CD4-positive, alpha-beta T cell treated with Interleukin-17A for 4 hours (primary cell): ENCODE measurements at regions not wholly inside any gene's neighbourhood (a gene's known extent, or its start where the extent isn't known, plus 50 kb on each side); places are given as distances from the start of the nearest gene placed in this dataset.
"Not testable (repeated sequence)": the region's sequence is repeated elsewhere in the genome, so short reads cannot be mapped to it uniquely, and the experiment has no call there.

ENCODE experiments used
- DNase-seq: peaks from one replicate; pipeline ENCODE4 v3.0.0-alpha.2; 2020; ENCODE audit warnings: mixed read lengths

DNA sequence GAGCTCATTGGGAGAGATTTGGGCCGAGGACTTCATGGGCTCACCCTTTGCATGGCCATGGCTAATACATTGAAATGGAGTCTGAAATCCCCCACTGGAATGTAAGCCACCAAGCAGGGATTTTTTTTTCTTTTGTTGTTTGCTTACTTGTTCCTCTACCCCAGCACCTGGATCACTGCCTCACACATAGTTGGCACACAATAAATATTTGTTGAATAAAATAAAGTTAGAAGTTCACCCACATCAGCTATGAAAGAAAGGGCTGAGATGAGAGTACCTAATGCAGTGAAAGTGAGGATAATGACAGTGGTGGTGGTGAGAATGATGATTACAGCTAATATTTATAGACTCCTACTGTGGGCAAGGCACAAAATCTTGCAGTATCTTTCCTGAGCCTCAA lies 98.1 kb upstream of the ANXA1 start:
- no peak for DNase-seq

DNA sequence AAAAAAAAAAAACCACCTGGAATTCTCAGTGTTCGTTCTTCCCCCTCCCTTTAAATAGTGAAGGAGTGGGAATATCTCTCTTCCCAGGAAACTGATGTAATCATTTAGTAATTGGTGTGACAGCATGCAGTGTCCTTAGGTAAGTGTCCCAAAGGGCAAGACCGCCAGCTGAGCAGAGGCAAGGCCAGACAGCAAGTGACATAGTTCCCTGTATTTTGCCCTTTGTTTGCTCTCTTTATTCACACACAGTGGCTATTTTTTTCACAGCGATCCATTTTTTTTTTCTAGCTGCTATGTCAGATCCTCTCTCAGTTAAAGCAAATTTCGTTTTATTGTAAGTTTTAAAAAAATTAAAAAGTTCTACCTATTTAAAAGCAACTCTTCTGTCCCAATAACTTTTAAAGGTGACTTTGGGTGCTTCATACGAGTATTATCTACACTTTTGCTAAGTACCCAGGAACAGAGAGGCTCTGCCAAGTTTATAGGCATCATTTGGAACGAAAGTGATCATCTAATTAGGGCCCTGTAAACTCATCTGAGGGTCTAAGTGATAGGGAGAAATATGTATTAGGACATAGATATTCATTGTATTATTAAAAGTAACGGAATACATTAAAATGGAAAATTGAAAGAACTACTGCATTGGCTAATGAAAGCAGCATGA lies 98.2 kb upstream of the ALDH1A1 start:
- DNase-seq, result no peak

DNA sequence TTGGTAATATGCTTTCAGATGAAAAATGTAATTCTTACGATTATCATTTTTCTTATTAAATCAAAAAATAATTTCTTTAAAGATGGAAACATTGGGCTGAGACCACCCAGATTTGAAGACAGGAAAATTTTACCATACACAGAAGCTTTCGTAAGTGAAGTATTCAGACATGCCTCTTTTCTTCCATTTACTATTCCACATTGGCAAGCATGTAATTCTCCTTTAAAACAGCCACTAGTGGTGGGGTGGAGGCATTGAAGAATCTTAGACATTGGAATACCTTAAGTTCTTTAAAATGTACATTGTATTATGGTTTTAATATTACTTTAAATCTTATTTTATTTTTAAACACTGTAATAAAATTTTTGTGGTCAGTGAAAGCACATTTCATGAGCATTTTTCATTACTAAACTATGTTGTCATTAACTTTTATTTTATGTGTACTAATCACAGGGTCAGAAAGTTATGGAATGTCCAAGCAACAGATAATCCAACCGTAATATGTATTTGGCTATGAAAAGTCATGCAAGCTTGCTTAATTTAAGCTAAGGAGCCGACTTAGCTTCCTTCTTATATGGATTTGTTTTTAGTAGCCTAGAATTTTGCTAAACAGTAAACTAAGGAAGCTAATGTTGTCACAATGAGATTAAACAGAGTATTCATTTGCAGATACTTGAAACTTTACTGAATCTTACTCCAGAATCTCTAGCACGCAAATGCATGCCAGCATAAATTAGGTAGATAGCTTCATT lies 97.4 kb upstream of the ALDH1A1 start:
- no peak for DNase-seq

DNA sequence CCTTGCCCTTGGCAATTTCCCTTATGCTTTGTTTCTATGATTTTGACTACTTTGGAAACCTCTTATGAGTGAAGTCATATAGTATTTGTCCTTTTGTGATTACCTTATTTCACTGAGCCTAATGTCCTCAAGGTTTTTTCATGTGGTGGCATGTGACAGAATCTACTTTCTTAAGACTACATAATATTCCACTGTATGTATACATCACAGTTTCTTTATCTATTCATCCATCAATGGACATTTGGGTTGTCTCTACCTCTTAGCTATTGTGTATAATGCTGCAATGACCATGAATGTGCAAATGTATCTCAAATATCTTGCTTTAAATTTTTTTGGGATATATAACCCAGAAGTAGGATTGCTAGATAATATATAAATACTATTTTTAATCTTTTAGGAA lies 96.4 kb upstream of the ALDH1A1 start:
- DNase-seq, result no peak

DNA sequence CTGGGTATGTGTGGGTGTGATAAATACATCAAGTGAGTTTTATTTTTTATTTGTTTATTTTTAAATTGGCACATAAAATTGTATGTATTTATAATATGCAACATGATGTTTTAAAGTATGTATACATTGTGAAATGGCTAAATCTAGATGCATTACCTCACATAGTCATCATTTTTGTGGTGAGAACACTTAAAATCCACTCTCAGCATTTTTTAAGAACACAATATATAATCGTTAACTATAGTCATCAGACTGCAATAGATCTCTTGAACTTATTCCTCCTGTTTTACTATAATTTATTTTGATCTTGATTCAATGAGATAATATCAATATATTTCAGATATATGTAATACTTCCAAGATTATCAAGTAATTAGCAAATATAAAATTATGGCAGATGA lies 93.9 kb upstream of the ALDH1A1 start:
- no peak for DNase-seq

DNA sequence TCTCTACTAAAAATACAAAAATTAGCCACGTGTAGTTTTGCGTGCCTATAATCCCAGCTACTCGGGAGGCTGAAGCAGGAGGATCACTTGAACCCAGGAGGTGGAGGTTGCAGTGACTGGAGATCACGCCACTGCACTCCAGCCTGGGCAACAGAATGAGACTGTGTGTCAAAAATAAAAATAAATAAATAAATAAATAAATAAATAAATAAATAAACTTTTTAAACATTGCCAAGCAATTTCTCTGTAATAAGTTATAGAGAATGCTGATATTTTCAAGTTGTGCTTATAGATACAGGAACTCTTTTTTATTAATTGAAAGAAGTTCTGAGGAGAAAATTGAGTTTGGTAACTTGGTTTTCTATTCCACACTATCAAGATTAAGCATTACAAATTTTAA lies 91.9 kb upstream of the ALDH1A1 start:
- not testable (repeated sequence) for DNase-seq

DNA sequence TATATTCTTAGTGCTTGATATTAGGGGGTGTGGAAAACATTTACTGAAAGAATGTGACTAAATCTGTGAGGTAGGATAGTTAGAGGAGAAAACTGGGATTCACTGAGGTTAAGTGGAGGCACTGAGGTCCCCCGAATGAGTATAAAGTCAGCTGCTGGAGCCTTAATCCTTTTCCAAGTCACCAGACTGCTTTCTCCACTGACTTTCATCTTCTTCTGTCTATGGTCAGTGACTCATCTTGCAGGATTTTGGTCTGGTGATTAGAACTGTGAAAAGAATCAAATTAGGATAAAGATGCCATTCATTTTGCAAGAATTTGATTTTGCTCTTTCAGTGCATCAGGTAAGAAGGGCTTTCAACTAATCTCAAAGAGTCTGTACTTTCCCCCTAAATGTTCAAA lies 89.3 kb upstream of the ALDH1A1 start:
- DNase-seq, result no peak

DNA sequence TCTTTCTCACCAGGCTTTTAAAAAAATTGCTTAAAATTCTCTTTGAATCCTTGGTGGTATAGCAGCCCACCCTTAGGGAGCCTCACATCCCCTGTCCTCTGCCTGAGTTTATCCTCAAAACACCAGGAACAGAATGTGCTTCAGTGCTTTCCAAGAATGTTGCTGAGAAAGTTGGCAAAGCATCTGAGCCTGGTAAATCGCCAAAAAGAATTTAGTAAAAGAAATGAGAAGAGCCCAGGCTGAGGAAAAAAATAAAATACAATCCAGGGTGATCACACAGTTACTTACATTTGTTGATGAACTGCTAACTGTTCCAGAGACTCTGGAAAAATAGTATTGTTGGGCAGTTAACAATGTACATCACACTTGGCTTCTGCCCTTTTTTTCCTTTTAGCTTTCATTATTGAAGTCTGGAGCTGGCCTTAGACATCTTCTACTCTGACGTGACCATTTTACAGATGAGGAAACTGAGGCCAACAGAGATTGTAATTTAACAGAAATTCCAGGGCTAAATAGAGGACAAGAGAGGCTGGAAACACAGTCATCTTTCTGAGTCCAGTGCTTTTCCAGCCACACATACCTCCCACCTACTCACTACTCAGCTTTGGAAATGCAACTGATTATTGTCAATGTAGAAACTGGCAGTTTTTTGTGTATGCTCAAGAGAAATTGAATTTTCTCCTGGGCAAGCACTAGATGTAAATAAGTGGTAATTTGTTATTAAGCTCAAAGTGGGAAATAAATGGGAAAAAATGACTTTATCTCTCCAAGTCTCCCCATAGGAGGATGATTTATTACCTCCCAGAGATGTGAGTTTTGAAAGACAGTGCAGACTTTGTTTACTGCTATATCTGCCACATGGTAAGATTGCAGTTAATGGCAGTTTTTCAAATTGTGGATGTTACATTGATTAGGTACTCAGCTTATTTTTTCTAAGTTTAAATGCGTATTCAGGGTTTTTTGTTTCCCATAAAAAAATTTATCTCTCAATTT lies 86.7 kb upstream of the ALDH1A1 start:
- no peak for DNase-seq

DNA sequence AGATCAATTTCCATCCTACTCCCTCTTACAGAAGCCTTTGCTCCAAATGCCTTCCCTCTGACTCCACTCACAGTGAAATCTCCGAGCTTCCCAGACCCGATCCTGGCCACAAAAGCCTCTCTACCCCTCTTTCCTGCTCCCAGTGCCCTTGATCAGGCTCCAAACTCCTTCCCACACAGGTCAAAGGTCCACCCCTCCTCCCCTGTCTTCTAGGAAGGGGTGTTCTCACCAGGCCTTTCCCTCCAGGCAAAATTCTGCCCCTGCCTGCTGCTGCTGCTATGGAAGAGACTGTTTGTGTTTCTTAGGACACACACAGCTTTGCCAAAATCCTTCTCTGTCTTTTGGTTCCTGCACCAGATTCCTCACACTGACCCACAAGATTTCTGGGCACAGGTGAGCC lies 85.8 kb upstream of the ALDH1A1 start:
- no peak for DNase-seq

DNA sequence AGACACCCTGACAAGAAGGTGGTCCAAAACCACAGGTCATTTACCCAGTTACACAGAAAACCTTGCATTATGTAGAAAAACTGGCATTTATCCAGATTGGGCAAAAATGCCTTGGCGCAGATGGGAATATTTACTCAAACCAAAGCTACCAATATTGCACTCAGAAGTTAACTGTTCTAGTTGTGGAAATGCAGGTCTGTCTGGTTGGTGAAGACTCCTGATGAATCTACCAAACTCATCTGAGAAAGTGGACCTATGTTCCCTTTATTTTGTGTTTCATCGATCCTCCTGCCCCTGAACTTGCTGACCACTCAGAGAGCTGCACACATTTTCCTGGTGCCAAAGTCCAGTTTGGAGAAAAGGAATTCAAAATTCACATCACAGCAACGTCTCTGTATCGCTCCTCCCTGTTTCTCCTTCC lies 85.2 kb upstream of the ALDH1A1 start:
- DNase-seq, result no peak

DNA sequence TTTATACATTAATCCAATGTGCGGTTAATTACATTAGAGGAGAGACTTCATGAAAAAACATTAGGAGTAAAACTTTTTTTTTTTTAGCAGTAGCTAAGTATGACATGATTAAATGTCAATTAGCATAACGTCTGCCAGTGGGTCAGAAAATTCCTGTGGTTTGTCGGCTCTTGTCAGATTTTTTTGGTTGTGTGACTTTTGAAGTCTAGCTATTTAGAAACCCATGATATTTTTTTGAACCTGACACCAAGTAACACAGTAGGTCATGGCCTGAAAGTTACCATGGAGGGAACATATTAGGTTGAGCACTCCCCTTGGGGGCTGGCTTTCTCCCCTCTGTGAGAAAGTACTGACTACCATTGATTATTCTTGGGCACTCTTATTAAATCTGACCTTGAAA lies 84.8 kb upstream of the ALDH1A1 start:
- no peak for DNase-seq

DNA sequence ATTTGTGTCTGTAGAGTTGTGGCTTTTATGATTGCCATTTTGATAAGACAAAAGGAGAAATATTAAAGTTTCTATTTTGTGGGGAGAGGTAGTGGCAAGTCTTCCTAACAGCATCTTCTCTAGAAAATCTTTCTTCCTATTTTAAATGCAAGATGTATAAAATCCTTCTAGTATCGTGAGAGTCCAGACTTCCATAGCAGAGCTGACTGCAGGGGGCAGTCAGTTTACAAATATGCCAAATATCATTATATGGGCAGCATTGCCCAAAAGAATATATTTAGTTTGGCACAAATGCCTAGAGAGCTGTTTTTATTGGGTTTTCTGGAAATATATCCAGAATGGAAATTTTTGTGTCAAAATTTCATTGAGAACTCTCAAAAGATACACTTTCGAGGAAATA lies 82.1 kb upstream of the ALDH1A1 start:
- no peak for DNase-seq

DNA sequence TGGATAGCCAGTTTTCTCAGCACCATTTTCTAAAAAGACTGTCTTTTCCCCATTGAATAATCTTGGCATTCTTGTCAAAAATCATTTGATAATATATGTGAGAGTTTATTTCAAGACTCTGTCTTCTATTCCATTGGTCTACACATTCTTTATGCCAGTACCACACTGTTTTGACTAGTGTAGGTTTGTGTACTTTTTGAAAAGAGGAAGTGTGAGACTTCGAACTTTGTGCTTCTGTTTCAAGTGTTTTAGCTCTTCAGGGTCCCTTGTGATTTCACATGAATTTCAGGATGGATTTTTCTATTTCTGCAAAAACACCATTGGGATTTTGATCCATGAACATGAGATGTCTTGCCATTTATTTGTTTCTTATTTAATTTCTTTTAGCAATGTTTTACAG lies 78.5 kb upstream of the ALDH1A1 start:
- no peak for DNase-seq

DNA sequence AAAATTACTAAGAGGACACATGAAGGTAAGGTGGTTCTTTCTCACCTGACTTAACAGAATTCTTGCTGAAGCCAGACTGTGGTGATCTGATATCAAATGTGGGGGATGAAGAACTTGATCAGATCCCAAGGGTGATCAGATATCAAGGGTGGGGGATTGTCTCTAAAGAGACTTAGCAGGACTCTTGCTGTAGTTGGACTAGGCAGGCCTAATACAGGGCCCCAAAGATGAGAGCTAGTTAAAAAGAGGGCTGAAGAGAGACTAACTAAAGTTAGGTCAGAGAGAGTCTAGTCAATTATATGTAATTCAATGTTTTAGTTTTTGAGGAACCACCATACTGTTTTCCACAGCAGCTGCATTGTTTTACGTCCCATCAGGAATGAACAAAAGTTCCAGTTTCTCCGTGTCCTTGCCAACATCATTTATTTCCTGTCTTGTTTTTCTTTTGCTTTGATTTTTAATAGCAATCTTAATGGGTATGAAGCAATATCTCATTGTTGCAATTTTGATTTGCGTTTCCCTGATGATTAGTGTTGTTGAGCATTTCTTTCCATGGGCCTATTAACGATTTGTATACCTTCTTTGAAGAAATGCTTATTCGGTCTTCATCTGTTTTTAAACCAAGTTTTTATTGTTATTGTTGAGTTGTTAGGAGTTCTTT lies 77.6 kb upstream of the ALDH1A1 start:
- DNase-seq, result no peak

DNA sequence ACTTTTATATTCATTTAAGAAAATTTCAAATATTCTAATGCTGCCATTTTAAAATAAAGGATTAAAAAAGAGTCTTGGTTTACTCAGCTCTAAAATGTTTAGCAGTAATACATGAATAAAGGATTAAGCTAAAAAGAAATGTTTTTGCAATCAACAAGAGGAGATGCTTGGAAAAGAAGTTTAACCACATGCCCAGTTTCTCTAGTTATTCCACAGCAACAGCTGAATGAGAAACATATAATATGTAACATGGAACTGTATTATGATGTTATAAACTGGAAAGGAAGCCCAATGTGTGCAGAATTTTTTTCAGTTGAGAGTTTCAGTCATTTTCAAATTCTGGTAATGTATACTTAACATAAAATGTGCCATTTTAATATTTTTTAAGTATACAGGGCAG lies 76.5 kb upstream of the ALDH1A1 start:
- DNase-seq, result no peak

DNA sequence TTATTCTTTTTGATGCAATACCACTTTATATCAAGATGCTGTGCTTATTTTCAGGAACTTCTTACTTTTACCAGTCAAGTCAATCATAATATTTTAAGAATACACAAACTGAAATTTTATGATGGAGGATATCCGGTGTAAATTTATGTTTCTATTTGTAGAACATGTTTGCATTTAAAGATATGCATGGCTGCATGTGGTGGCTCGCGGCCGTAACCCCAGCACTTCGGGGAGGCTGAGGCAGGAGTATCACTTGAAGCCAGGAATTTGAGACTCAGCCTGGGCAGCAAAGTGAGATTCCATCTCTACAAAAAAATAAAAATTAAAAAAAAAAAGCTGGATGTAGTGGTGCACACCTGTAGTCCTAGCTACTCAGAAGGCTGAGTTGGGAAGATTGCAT lies 73.5 kb upstream of the ALDH1A1 start:
- DNase-seq, result no peak

DNA sequence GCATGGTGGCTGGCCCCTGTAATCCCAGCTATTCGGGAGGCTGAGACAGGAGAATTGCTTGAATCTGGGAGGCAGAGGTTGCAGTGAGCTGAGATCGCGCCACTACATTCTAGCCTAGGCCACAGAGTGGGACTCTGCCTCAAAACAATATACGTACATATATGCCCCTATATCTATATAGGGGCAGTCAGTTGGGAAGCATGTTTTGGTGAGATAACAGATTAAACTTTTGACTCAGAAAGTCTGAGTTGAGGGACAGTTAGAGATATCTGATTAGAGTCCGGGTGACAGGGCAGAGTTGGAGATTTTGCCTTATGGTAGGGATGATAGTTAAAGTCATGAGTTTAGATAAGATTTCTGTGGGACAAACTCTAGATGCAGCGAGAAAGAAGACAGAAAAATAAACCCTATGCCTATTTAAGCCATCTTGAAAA lies 71.8 kb upstream of the ALDH1A1 start:
- DNase-seq, result no peak

DNA sequence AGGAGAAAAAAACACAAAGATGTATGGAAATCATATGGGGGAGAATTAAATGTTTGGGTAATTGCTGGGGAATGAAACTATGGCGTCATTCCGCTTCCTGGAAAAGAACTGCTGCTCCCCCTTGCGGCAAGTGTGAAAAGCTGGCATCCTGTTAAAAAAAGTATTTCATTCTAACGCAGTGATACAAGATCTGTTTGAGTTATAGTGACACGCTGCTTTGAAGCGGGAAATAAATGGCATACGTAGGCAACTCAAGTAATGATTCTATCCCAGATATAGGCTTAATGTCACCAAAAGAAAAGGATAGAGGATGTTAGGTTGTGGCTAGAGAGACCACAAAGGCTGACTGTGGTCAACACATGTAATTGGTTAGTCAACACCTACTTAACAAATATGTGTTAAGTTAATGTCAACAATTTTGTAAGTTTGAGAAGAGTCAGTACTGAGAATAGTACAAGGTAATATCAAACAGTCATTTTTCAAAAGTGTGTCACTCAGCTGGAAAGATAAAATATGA lies 70.2 kb upstream of the ALDH1A1 start:
- DNase-seq, result peak; percentile 58

DNA sequence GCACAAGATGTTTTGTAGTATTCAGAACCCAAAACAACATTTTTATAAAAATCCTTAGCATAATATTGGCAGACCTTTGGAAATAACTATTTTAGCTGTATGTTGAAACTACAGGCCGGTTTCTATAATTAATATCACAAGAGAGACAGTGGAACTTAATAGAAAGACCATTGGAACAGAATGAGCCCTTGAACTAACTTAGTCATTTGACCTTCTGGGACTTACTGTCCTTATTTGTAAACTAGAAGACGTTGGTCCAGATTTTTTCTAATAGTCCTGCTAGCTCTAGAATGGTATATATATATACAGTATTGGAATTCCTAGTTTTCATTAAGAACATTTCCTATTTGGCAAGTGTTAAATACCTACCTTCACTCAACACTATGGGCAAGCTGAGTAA lies 69.5 kb upstream of the ALDH1A1 start:
- DNase-seq, result no peak

DNA sequence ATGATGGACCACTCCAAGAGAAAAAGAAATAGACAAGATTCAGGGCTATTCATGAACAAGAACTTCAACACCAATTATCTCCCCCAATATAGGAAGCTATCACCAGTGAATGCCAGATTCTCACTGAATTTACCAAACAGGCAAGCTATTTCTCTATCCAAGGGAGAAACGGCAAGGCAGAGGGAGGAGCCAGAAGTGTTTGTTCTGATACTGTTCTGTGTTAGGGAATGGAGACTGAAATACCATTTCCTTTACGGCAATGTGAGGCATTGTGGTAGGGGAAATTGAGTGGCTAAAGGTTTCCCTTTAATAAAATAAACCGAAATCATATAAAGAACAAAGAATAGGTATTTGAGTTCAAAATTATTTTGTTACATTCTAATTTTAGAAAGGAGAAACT lies 68.0 kb upstream of the ALDH1A1 start:
- no peak for DNase-seq

DNA sequence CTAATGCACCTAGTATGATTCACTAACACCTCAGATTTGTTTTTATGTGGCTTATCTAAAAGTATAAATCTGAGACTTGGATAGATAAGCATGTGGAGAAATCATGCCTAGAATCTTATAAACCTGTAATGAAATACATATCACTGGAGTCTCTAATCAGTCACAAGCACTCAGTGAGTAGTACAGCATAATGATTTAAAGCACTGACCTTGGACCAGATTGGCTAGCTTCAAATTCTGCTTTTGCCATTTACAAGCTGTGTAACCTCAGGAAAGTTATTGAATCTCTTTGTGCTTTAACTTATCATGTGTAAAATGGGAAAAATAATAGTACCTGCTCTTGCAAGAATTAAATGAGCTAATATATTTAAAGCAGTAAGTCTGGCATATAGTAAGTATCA lies 61.2 kb upstream of the ALDH1A1 start:
- DNase-seq, result no peak

DNA sequence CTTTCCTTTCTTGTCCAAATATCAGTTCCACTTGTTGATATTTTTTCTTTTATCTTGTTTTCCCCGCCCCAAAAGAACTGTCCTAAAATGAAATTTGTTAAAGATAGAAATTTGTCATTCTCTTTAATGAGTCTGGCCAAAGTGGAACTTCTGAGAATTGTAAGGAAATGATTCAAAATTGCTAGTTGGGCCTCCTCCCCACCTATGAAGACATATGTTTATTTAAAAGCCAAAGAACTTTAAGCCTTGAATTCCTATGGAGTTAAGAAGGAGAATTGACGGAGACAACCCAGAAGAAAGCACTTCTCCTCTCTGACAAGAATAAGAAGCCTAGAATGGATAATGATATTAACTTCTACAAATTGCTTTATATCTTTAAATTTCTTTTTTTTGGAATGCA lies 59.1 kb upstream of the ALDH1A1 start:
- DNase-seq, result no peak
